Panc1 (cell line): ENCODE measurements at regions not wholly inside any gene's neighbourhood (a gene's known extent, or its start where the extent isn't known, plus 50 kb on each side); places are given as distances from the start of the nearest gene placed in this dataset.

Source experiments
- ATAC-seq: fragments of 200-7000 bp; cut with Tn5 transposase; 2 replicates; pipeline ENCODE4 v1.9.1; 2020; ENCODE audit warnings: mild to moderate bottlenecking, moderate library complexity
- BruUV-seq: library from RNA; stranded (reverse); fragments of 400-500 nt; replicated peaks from 2 replicates; lab custom pipeline; 2021; lab: Mats Ljungman, UMichigan
- CTCF ChIA-PET: fragments of 300-600 bp; sonication (Branson Sonifier 250); formaldehyde crosslinking; loops from one replicate; lab custom pipeline; 2022; ENCODE audit warnings: antibody characterized with exemption; lab: Charles Lee
- POLR2A ChIA-PET: fragments of 300-600 bp; sonication (Branson Sonifier 250); formaldehyde crosslinking; loops from one replicate; lab custom pipeline; 2022; ENCODE audit warnings: antibody characterized with exemption; lab: Charles Lee
- DNase-seq: peaks from one replicate; pipeline ENCODE4 v3.0.0-alpha.2; 2010; ENCODE audit warnings: low read depth, low spot score
- H3K27ac ChIP-seq: 2 replicates; pipeline ENCODE4 v1.5.1; 2011; ENCODE audit warnings: mild to moderate bottlenecking, low read length, inconsistent platforms
- H3K27me3 ChIP-seq: fragments of 200-500 bp; sonication (Bioruptor generic); 2 replicates; pipeline ENCODE4 v1.6.0; 2014; ENCODE audit warnings: low read length, inconsistent platforms; ENCODE audit not compliant: control insufficient read depth, insufficient read depth
- H3K36me3 ChIP-seq: fragments of 200-500 bp; sonication (Bioruptor generic); 2 replicates; pipeline ENCODE4 v1.5.1; 2014; ENCODE audit warnings: inconsistent platforms, mild to moderate bottlenecking, low read length, moderate library complexity; ENCODE audit not compliant: control insufficient read depth, insufficient read depth
- H3K4me1 ChIP-seq: 2 replicates; pipeline ENCODE4 v1.5.1; 2011; ENCODE audit warnings: inconsistent platforms, mild to moderate bottlenecking, low read length, moderate library complexity; ENCODE audit not compliant: control insufficient read depth, insufficient read depth
- H3K4me3 ChIP-seq, 2 experiments: 2 replicates each; pipeline ENCODE4 v1.5.1; 2011 to 2012; ENCODE audit warnings: low read depth in 2 of 2, low read length in 2 of 2, mild to moderate bottlenecking in 2 of 2, inconsistent platforms in 1 of 2, moderate library complexity in 1 of 2
- H3K9me3 ChIP-seq: fragments of 200-500 bp; sonication (Bioruptor generic); 2 replicates; pipeline ENCODE4 v1.5.1; 2014; ENCODE audit warnings: low read depth, mild to moderate bottlenecking, inconsistent platforms, low read length, moderate library complexity; ENCODE audit not compliant: control insufficient read depth, insufficient read depth
- CTCF ChIP-seq: fragments of 450-650 bp; IDR thresholded peaks from 2 replicates; pipeline ENCODE4 v1.5.1; 2017; ENCODE audit warnings: mild to moderate bottlenecking
- POLR2AphosphoS5 ChIP-seq: IDR thresholded peaks from 2 replicates; pipeline ENCODE4 v1.6.1; 2012; ENCODE audit warnings: mild to moderate bottlenecking, low read depth, low read length, moderate library complexity
- REST ChIP-seq, 2 experiments: IDR thresholded peaks; 2 replicates each; pipeline ENCODE4 v1.6.1; 2011 to 2012; ENCODE audit warnings: low read depth in 2 of 2, control low read depth in 1 of 2, low read length in 1 of 2, mild to moderate bottlenecking in 1 of 2, moderate library complexity in 1 of 2; ENCODE audit not compliant: insufficient read depth in 1 of 2
- SIN3A ChIP-seq: IDR thresholded peaks from 2 replicates; pipeline ENCODE4 v1.6.1; 2012; ENCODE audit warnings: low read depth, mild to moderate bottlenecking, low read length, moderate library complexity, borderline replicate concordance; ENCODE audit not compliant: insufficient read depth
- TCF7L2 ChIP-seq: IDR thresholded peaks from 2 replicates; pipeline ENCODE4 v1.6.1; 2011; ENCODE audit warnings: mild to moderate bottlenecking, low read depth, low read length, inconsistent platforms
- in situ Hi-C: cut with HindIII; loops from 2 replicates; pipeline ENCODE4 v1.10.0; 2016; ENCODE audit warnings: low sequenced_read_pairs, low pct_unique_long_range_greater_than_20kb
- intact Hi-C: fragments of 100-400 bp; cut with micrococcal nuclease; formaldehyde crosslinking; loops from one replicate; pipeline ENCODE4 v1.10.0; 2022; ENCODE audit not compliant: unreplicated experiment

GRCh38 chr13:57443494-57443893 is 188.1 kb upstream of the PCDH17 start:
- BruUV-seq = no TSS peak
- Histone ChIP-seq H3K27me3 (no peaks in the 10 kb centered on the region), H3K4me1 (no peaks in the 10 kb centered on the region), H3K9me3 (no peaks in the 10 kb centered on the region), H3K27ac (no peak overlapping the region), H3K4me3 (no peak overlapping the region), H3K36me3 (no peaks in the 10 kb centered on the region)
- intact Hi-C loops = no loop called here
- ChIA-PET POLR2A (no interaction called here), CTCF (no interaction called here)
- TF ChIP-seq CTCF = no peak
- no peak for TF ChIP-seq POLR2AphosphoS5
- no peak for TF ChIP-seq REST (IDR thresholded peaks at IDR 0.05; ENCODE audit: insufficient read depth in 1 of 2, low read depth in 2 of 2, low read length in 1 of 2)
- no peak for TF ChIP-seq TCF7L2
- no peak for TF ChIP-seq SIN3A
- ATAC-seq (no peak), DNase-seq (no peak)
- in situ Hi-C loops = no loop called here

- in situ Hi-C loops (no loop called here), intact Hi-C loops (no loop called here)
- POLR2A ChIA-PET = no interaction called here
- BruUV-seq = no TSS peak
- ATAC-seq (no peak), DNase-seq (no peak)
- Histone ChIP-seq H3K9me3 (no peaks in the 10 kb centered on the region), H3K27ac (no peak overlapping the region), H3K27me3 (no peaks in the 10 kb centered on the region), H3K4me3 (no peak overlapping the region), H3K4me1 (no peaks in the 10 kb centered on the region), H3K36me3 (no peaks in the 10 kb centered on the region)
- CTCF ChIA-PET = no interaction called here
- no peak for TF ChIP-seq REST (IDR thresholded peaks at IDR 0.05; ENCODE audit: insufficient read depth in 1 of 2, low read depth in 2 of 2, low read length in 1 of 2)
- no peak for TF ChIP-seq SIN3A
- no peak for TF ChIP-seq CTCF
- TF ChIP-seq POLR2AphosphoS5 = no peak
- TF ChIP-seq TCF7L2 = no peak
These were observed 181.2 kb upstream of the PCDH17 start for GRCh38 chr13:57450356-57450755.
